K562 (cell line): ENCODE measurements at regions not wholly inside any gene's neighbourhood (a gene's known extent, or its start where the extent isn't known, plus 50 kb on each side); places are given as distances from the start of the nearest gene placed in this dataset.

Experiments
- ATAC-seq: fragments of 200-7000 bp; cut with Tn5 transposase; 3 replicates; pipeline ENCODE4 v1.9.1; 2020; ENCODE audit warnings: moderate library complexity
- BruUV-seq: library from RNA; stranded (reverse); fragments of 400-500 nt; replicated peaks from 2 replicates; lab custom pipeline; 2021; lab: Mats Ljungman, UMichigan
- CTCF ChIA-PET: fragments of 300-600 bp; formaldehyde crosslinking; extraction: SDS; loops from one replicate; lab custom pipeline; 2021; ENCODE audit warnings: low intra/inter-chr PET ratio; lab: Yijun Ruan, JAX
- POLR2A ChIA-PET: fragments of 300-600, 350-650 bp; sonication (Branson Sonifier 250); formaldehyde crosslinking; extraction: SDS; loops from one replicate; lab custom pipeline; 2021; ENCODE audit warnings: antibody characterized with exemption, inconsistent platforms; lab: Yijun Ruan, JAX
- DNase-seq, 4 experiments: peaks; one replicate each; pipeline versions ENCODE4 v3.0.0 to v3.0.0-alpha.2; 2011 to 2018; ENCODE audit warnings: low spot score in 3 of 4, mixed read lengths in 3 of 4; ENCODE audit errors: extremely low read depth in 1 of 4
- FAIRE-seq: peaks from 2 replicates; lab custom pipeline; 2011; peaks lifted over from hg19 to GRCh38; lab: Jason Lieb, UNC
- H2AFZ ChIP-seq: 2 replicates; pipeline ENCODE4 v1.6.0; 2011; ENCODE audit warnings: low read depth, low read length, control low read depth, inconsistent platforms
- H3K27ac ChIP-seq: fragments of 200-600 bp; 3 replicates; pipeline ENCODE4 v1.8.0; 2011; ENCODE audit warnings: low read depth, mild to moderate bottlenecking, control low read depth, inconsistent platforms, low read length, moderate library complexity, mixed read lengths; ENCODE audit errors: extremely low read depth
- H3K27me3 ChIP-seq, 2 experiments: fragments of 300-600 bp in 1 of 2; 2 replicates in 1 of 2; 3 replicates in 1 of 2; pipeline versions ENCODE4 v1.6.0 to v1.8.0; 2011; ENCODE audit warnings: inconsistent platforms in 2 of 2, low read length in 2 of 2, mild to moderate bottlenecking in 1 of 2, mixed read lengths in 1 of 2, moderate library complexity in 1 of 2; ENCODE audit not compliant: control insufficient read depth in 2 of 2, insufficient read depth in 2 of 2
- H3K36me3 ChIP-seq: fragments of 300-600 bp; 3 replicates; pipeline ENCODE4 v1.8.0; 2011; ENCODE audit warnings: mild to moderate bottlenecking, low read length, inconsistent platforms; ENCODE audit not compliant: control insufficient read depth, insufficient read depth
- H3K4me1 ChIP-seq, 2 experiments: fragments of 200-600 bp in 1 of 2; replicated peaks in 1 of 2; 2 replicates in 1 of 2; 3 replicates in 1 of 2; pipeline versions ENCODE4 v1.5.1 to v1.8.0; 2011; ENCODE audit warnings: inconsistent platforms in 2 of 2, low read length in 2 of 2, mild to moderate bottlenecking in 1 of 2, mixed read lengths in 1 of 2, moderate library complexity in 1 of 2; ENCODE audit not compliant: control insufficient read depth in 2 of 2, insufficient read depth in 2 of 2
- H3K4me2 ChIP-seq: 2 replicates; pipeline ENCODE4 v1.6.1; 2011; ENCODE audit warnings: low read length, control low read depth, inconsistent platforms, mixed read lengths; ENCODE audit not compliant: insufficient read depth
- H3K4me3 ChIP-seq: fragments of 200-600 bp; sonication (generic), shearing (Covaris generic); 2 replicates; pipeline ENCODE4 v1.5.1; 2016; ENCODE audit warnings: control low read depth, inconsistent platforms
- H3K79me2 ChIP-seq: fragments of 200-600 bp; 3 replicates; pipeline ENCODE4 v1.8.0; 2011; ENCODE audit warnings: low read length, inconsistent platforms; ENCODE audit not compliant: control insufficient read depth, insufficient read depth
- H3K9ac ChIP-seq, 2 experiments: 2 replicates each; pipeline versions ENCODE4 v1.6.0 to v1.6.1; 2011; ENCODE audit warnings: low read depth in 2 of 2, low read length in 2 of 2, control low read depth in 1 of 2, inconsistent platforms in 1 of 2, mild to moderate bottlenecking in 1 of 2, mixed read lengths in 1 of 2; ENCODE audit not compliant: insufficient read depth in 1 of 2
- H3K9me1 ChIP-seq: one replicate; pipeline ENCODE4 v1.6.0; 2011; ENCODE audit warnings: inconsistent platforms, mild to moderate bottlenecking, low read length, moderate library complexity; ENCODE audit not compliant: control insufficient read depth, insufficient read depth
- H3K9me3 ChIP-seq: replicated peaks from 2 replicates; pipeline ENCODE4 v1.5.1; 2011; ENCODE audit warnings: low read depth, low read length, inconsistent platforms; ENCODE audit not compliant: control insufficient read depth, insufficient read depth
- H4K20me1 ChIP-seq: replicated peaks from 2 replicates; pipeline ENCODE4 v1.6.1; 2011; ENCODE audit warnings: low read length, inconsistent platforms, mixed read lengths; ENCODE audit not compliant: control insufficient read depth, insufficient read depth
- GATA2 ChIP-seq: sonication (generic); formaldehyde crosslinking; IDR thresholded peaks from 2 replicates; pipeline ENCODE4 v1.4.0; 2020; ENCODE audit warnings: mild to moderate bottlenecking, missing genetic modification reagents
- SIRT6 ChIP-seq: IDR thresholded peaks from one replicate; pipeline ENCODE4 v1.6.1; 2012; ENCODE audit warnings: low read depth, mild to moderate bottlenecking, control low read depth, inconsistent platforms, low read length, moderate library complexity
- TAL1 ChIP-seq: fragments of 450-650 bp; IDR thresholded peaks from 2 replicates; pipeline ENCODE4 v1.6.1; 2016; ENCODE audit warnings: mild to moderate bottlenecking
- ZFP36 ChIP-seq: fragments of 150-350 bp; IDR thresholded peaks from 2 replicates; pipeline ENCODE4 v1.6.1; 2018; ENCODE audit warnings: low read length, low read depth; ENCODE audit not compliant: partially characterized antibody
- ZNF253 ChIP-seq: fragments of 250-450 bp; sonication (Bioruptor Pico); conservative IDR thresholded peaks from 2 replicates; pipeline ENCODE4 v1.6.1; 2021; ENCODE audit warnings: mild to moderate bottlenecking
- WGBS: fragments of 100-300 bp; shearing (Covaris generic); methylation state at CpG from one replicate; pipeline ENCODE4 v1.1.6; 2016; ENCODE audit warnings: low coverage, mixed read lengths; ENCODE audit not compliant: insufficient coverage; ENCODE audit errors: missing lambda C conversion rate; 5-methylcytosine and 5-hydroxymethylcytosine counted together
- in situ Hi-C: fragments of 300-500 bp; cut with MboI; formaldehyde crosslinking; loops from 4 replicates; pipeline ENCODE4 v1.15.0; 2018; ENCODE audit warnings: inconsistent platforms, mixed read lengths
- intact Hi-C: fragments of 100-400 bp; cut with micrococcal nuclease; formaldehyde crosslinking; loops from 2 replicates; pipeline ENCODE4 v1.14.2; 2022
- TF ChIP-seq, protein P1 (sequence below): fragments of 450-650 bp; IDR thresholded peaks from one replicate; pipeline ENCODE4 v1.6.1; 2018; ENCODE audit warnings: mild to moderate bottlenecking, moderate library complexity; ENCODE audit not compliant: partially characterized antibody

DNA sequence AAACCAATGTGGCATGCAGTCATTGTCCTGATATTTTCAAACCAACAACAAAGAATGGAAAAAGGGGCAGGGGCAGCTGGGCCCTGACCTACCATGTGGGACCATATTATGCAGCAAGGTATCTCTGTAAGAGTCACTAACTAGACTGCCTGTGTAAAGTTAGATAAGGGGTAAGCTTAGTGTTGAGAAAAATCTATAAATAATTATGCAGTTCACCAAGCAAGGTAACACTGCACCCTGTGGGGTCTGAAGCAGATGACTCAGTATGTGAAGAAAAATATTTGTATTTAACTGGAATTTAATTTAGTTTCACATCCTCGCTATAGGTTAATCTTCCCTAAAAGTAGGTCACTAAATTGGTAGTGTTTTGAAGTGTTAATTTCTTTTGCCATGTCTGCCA lies 99.3 kb downstream of the PPP1R3A start:
- H4K20me1 ChIP-seq: no peaks in the 10 kb centered on the region
- WGBS: 0% methylated on average over 1 of the region's 1 CpG
- no peak overlapping the region for H3K9ac ChIP-seq
- no peaks in the 10 kb centered on the region for H3K27me3 ChIP-seq
- H3K36me3 ChIP-seq: no peaks in the 10 kb centered on the region
- in situ Hi-C loops: no loop called here
- ChIA-PET POLR2A (no interaction called here), CTCF (no interaction called here)
- H3K4me1 ChIP-seq: no peaks in the 10 kb centered on the region
- intact Hi-C loops: no loop called here
- TF ChIP-seq GATA2 (CRISPR knock-in tag) (no peak), SIRT6 (no peak), TAL1 (no peak)
- TF ChIP-seq, protein P1, sequence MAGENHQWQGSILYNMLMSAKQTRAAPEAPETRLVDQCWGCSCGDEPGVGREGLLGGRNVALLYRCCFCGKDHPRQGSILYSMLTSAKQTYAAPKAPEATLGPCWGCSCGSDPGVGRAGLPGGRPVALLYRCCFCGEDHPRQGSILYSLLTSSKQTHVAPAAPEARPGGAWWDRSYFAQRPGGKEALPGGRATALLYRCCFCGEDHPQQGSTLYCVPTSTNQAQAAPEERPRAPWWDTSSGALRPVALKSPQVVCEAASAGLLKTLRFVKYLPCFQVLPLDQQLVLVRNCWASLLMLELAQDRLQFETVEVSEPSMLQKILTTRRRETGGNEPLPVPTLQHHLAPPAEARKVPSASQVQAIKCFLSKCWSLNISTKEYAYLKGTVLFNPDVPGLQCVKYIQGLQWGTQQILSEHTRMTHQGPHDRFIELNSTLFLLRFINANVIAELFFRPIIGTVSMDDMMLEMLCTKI: no peak
- FAIRE-seq (no peak), DNase-seq (no peak), ATAC-seq (no peak)
- no peaks in the 10 kb centered on the region for H3K9me3 ChIP-seq
- no peak overlapping the region for H3K4me2 ChIP-seq
- H2AFZ ChIP-seq: no peak overlapping the region
- no peak overlapping the region for H3K4me3 ChIP-seq
- no peak overlapping the region for H3K27ac ChIP-seq
- H3K79me2 ChIP-seq: no peaks in the 10 kb centered on the region
- H3K9me1 ChIP-seq: no peaks in the 10 kb centered on the region
- BruUV-seq: no TSS peak

DNA sequence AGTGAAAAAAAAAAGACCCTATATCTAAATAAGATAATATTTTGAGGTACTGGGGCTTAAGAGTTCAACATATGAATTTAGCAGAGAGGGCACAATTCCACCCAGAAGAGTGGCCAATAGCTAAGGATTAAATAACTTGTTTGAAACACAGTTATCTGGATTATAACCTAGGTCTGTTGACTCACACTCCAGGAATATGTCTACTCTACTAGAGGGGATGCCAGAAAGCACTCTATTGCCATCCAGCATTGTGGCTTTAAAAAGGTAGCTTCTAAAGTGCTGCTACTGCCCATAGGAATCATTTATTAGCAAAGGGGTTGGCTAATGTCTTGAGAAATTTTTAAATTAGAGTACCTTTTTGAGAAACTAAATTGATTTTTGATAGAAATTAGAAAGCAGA lies 102.2 kb downstream of the PPP1R3A start:
- H3K27me3 ChIP-seq: no peaks in the 10 kb centered on the region
- POLR2A ChIA-PET: no interaction called here
- no peak overlapping the region for H2AFZ ChIP-seq
- H3K36me3 ChIP-seq: no peaks in the 10 kb centered on the region
- no peaks in the 10 kb centered on the region for H3K9me1 ChIP-seq
- H4K20me1 ChIP-seq: no peaks in the 10 kb centered on the region
- in situ Hi-C loops (no loop called here), intact Hi-C loops (no loop called here)
- no peaks in the 10 kb centered on the region for H3K79me2 ChIP-seq
- no peak for ATAC-seq
- no peak for DNase-seq
- no peak overlapping the region for H3K9ac ChIP-seq
- no peak overlapping the region for H3K4me2 ChIP-seq
- no peaks in the 10 kb centered on the region for H3K9me3 ChIP-seq
- CTCF ChIA-PET: no interaction called here
- TF ChIP-seq ZFP36: no peak
- no peak for TF ChIP-seq ZNF253 (CRISPR knock-in tag)
- no peaks in the 10 kb centered on the region for H3K4me1 ChIP-seq
- no TSS peak for BruUV-seq
- no peak overlapping the region for H3K27ac ChIP-seq
- FAIRE-seq: no peak
- H3K4me3 ChIP-seq: no peak overlapping the region
